GM23338 (cell line): ENCODE measurements at regions not wholly inside any gene's neighbourhood (a gene's known extent, or its start where the extent isn't known, plus 50 kb on each side); places are given as distances from the start of the nearest gene placed in this dataset.

Experiments
- EZH2 ChIP-seq: fragments of 200-600 bp; sonication (generic); IDR thresholded peaks from one replicate; pipeline ENCODE4 v1.8.0; 2017; ENCODE audit warnings: antibody characterized with exemption, mild to moderate bottlenecking, low read depth; ENCODE audit not compliant: unreplicated experiment
- JUNB ChIP-seq: IDR thresholded peaks from one replicate; pipeline ENCODE4 v1.6.1; 2016; ENCODE audit warnings: antibody characterized with exemption; ENCODE audit not compliant: unreplicated experiment
- REST ChIP-seq: IDR thresholded peaks from one replicate; pipeline ENCODE4 v1.6.1; 2018; ENCODE audit warnings: antibody characterized with exemption; ENCODE audit not compliant: unreplicated experiment
- TF ChIP-seq, protein P1 (sequence below), 2 experiments: fragments of 200-600 bp in 1 of 2; sonication (generic) in 1 of 2; conservative IDR thresholded peaks; 2 replicates each; pipeline versions ENCODE4 v1.5.1 to v1.6.1; 2016 to 2017; ENCODE audit warnings: antibody characterized with exemption in 2 of 2, low read depth in 2 of 2, mild to moderate bottlenecking in 2 of 2, moderate library complexity in 1 of 2

DNA sequence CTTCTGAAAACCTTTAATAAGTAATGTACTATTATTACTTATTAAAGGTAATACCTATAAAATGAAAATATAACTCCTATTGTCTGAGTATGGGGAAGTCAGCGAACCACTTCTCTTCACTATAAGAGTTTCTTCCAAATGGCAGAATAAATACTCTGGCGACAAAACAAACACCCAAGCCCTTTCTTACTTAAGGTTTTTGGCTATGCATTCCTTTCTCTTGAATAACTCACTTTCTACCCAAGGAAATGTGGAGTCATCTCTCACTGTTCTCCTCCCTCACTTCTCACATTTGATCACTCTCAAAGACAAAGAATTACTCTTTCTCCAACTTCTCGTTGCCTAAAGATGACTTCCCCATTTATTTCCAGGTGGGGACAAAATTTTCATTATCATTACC lies 816.8 kb upstream of the CRIM1 start:
- no peak for TF ChIP-seq EZH2
- TF ChIP-seq, protein P1, sequence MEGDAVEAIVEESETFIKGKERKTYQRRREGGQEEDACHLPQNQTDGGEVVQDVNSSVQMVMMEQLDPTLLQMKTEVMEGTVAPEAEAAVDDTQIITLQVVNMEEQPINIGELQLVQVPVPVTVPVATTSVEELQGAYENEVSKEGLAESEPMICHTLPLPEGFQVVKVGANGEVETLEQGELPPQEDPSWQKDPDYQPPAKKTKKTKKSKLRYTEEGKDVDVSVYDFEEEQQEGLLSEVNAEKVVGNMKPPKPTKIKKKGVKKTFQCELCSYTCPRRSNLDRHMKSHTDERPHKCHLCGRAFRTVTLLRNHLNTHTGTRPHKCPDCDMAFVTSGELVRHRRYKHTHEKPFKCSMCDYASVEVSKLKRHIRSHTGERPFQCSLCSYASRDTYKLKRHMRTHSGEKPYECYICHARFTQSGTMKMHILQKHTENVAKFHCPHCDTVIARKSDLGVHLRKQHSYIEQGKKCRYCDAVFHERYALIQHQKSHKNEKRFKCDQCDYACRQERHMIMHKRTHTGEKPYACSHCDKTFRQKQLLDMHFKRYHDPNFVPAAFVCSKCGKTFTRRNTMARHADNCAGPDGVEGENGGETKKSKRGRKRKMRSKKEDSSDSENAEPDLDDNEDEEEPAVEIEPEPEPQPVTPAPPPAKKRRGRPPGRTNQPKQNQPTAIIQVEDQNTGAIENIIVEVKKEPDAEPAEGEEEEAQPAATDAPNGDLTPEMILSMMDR (conservative IDR thresholded peaks at IDR 0.05; ENCODE audit: low read depth in 2 of 2), result no peak
- no peak for TF ChIP-seq REST
- no peak for TF ChIP-seq JUNB
